WERI-Rb-1 (cell line): ENCODE measurements at regions not wholly inside any gene's neighbourhood (a gene's known extent, or its start where the extent isn't known, plus 50 kb on each side); places are given as distances from the start of the nearest gene placed in this dataset.

Experiments used
- DNase-seq: peaks from one replicate; pipeline ENCODE4 v3.0.0-alpha.2; 2020
- H3K27ac ChIP-seq: fragments of 250-450 bp; sonication (Bioruptor Pico); 2 replicates; pipeline ENCODE4 v1.5.1; 2020; ENCODE audit warnings: mild to moderate bottlenecking, moderate library complexity
- H3K27me3 ChIP-seq: fragments of 250-450 bp; sonication (Bioruptor Pico); 2 replicates; pipeline ENCODE4 v1.5.1; 2021; ENCODE audit warnings: mild to moderate bottlenecking, low read depth, moderate library complexity; ENCODE audit not compliant: insufficient read depth, severe bottlenecking
- H3K36me3 ChIP-seq: fragments of 250-450 bp; sonication (Bioruptor Pico); 2 replicates; pipeline ENCODE4 v1.5.1; 2020; ENCODE audit warnings: mild to moderate bottlenecking, moderate library complexity
- H3K4me3 ChIP-seq: 2 replicates; pipeline ENCODE4 v1.5.1; 2011; ENCODE audit warnings: low read depth, mild to moderate bottlenecking, control low read depth, low read length
- H3K9me3 ChIP-seq: fragments of 250-450 bp; sonication (Bioruptor Pico); 2 replicates; pipeline ENCODE4 v1.5.1; 2021; ENCODE audit warnings: mild to moderate bottlenecking, moderate library complexity; ENCODE audit not compliant: severe bottlenecking
- TF ChIP-seq, protein P1 (sequence below): IDR thresholded peaks from 2 replicates; pipeline ENCODE4 v1.5.1; 2011; ENCODE audit warnings: low read depth, mild to moderate bottlenecking, control low read depth, inconsistent platforms, low read length

DNA sequence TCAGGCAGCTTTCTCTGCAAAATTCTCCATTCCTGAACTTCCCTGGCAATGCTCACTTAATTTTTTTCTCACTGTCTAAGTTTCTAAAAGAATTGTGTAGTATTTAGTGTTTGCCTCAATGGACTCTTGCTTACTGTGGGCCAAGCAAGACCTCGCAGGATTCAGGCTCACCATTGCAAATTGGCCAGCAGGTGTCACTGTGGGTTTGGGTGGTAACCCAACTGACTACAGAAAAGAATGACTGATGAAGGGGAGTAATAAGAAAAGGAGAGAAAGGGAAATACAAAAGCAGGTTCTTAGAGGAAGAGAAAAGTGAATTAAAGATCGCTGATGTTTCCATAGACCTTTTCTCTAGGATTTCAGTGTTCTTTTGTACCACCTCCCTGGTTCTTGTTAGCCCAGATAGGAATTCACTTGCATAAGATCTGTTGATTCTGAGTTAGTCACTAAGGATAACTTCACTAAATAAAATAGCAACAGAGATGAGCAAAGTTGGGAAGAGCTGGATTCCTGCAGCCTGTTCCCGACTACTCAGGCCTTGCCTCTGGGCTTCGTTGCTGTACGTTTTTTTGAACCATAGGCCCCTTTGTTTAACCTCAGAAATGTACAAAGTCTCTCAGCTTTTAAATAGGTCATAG lies 386.5 kb upstream of the DDHD1 start:
- no peak overlapping the region for H3K4me3 ChIP-seq
- peak; percentile 65 for DNase-seq
- no peak overlapping the region for H3K27ac ChIP-seq
- TF ChIP-seq, protein P1, sequence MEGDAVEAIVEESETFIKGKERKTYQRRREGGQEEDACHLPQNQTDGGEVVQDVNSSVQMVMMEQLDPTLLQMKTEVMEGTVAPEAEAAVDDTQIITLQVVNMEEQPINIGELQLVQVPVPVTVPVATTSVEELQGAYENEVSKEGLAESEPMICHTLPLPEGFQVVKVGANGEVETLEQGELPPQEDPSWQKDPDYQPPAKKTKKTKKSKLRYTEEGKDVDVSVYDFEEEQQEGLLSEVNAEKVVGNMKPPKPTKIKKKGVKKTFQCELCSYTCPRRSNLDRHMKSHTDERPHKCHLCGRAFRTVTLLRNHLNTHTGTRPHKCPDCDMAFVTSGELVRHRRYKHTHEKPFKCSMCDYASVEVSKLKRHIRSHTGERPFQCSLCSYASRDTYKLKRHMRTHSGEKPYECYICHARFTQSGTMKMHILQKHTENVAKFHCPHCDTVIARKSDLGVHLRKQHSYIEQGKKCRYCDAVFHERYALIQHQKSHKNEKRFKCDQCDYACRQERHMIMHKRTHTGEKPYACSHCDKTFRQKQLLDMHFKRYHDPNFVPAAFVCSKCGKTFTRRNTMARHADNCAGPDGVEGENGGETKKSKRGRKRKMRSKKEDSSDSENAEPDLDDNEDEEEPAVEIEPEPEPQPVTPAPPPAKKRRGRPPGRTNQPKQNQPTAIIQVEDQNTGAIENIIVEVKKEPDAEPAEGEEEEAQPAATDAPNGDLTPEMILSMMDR: peak; percentile 66
- peaks cover 55% of the 10 kb centered on the region for H3K27me3 ChIP-seq
- H3K9me3 ChIP-seq: no peaks in the 10 kb centered on the region
- H3K36me3 ChIP-seq: no peaks in the 10 kb centered on the region

DNA sequence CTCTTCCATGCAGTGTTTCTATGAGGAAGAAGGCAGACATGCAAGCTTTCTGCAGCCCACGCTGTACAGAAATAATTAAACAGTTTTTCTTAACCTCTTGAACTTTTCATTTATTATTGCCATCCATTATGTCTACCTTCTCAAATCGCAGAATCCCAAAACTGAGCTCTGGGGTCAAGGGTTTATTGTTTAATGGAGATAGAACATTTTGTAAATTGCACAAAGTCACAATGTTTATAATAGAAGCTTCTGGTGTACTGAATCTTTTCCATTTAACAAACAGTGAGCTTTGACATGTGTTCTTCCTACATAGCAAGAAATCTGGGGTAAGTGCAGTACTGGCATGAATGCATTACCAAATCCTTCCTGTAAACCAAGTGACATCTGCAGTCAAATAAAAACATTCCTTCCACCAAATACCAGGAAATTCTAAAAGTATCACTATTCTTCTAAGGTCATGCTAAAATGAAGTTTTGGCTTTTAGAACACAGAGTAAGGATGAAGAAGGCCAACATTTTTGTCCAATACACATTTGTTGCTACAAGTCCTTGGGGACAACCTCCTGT lies 385.3 kb upstream of the DDHD1 start:
- TF ChIP-seq, protein P1: no peak
- no peak overlapping the region for H3K4me3 ChIP-seq
- no peak overlapping the region for H3K27ac ChIP-seq
- peaks cover 43% of the 10 kb centered on the region for H3K27me3 ChIP-seq
- DNase-seq: no peak
- H3K36me3 ChIP-seq: no peaks in the 10 kb centered on the region
- no peaks in the 10 kb centered on the region for H3K9me3 ChIP-seq

DNA sequence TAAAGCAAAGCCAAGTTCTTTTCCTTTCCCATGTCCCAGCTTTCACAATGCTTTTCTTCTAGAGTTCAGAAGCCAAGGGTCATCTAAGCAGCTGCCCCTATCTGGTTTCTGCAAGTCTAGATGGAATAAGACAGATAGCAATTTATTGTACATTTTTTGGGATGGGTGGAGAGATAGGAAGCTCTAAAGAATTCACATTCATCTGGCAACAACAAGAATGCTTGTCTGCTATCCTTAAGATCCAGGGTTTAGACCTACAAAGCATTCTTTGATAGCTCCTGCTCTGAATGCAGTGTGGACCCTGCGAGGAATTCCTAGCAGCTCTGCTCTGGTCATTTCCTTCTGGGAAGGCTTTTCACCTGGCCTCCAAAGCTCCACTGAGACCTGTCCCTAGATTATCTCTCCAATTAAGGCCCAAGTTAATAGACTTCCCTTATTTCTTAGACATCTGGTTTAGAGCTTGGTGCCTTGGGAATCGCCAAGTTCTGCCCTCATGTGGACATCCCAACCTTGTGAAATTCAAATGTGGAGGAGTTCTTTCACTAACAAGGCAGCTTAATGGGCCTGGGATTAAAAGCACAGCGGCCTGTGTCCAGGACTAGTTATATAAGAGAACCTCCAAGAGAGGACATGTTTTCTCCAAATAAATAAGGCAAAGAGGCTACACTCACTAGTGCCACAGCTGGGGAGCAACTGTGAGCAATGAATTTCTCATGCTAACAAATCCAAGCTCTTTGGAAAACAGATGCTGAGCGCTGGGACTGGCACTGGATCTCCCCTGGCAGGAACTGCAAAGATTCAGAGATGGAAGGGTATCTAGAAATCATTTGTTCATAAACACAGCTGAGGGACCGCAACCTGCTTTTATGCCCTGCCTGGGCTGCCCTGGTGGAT lies 384.5 kb upstream of the DDHD1 start:
- Histone ChIP-seq H3K27me3 (peaks cover 46% of the 10 kb centered on the region), H3K36me3 (no peaks in the 10 kb centered on the region), H3K27ac (no peak overlapping the region), H3K9me3 (no peaks in the 10 kb centered on the region), H3K4me3 (no peak overlapping the region)
- DNase-seq: no peak
- TF ChIP-seq, protein P1: no peak

DNA sequence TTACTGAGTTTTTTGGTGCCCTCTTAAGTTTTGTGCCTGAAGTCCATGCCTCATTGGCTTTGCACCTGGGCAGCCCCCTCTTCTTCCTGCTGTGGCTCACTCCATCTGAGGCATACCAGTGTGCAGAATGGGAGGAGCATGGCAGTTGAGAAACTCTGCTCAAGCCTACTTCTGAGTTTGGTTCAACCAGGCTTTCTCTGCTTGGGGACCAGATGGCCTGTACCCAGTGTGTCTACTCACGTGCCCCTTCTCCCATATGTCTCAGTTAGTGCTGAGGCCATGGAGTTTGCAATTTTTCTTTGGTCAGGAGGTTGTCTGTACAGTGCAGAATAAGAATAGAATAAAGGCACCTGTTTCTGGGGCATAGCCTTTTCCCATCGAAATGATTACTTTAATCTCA lies 383.3 kb upstream of the DDHD1 start:
- H3K9me3 ChIP-seq: no peaks in the 10 kb centered on the region
- no peak overlapping the region for H3K27ac ChIP-seq
- no peak for DNase-seq
- no peaks in the 10 kb centered on the region for H3K36me3 ChIP-seq
- TF ChIP-seq, protein P1: no peak
- H3K4me3 ChIP-seq: no peak overlapping the region
- H3K27me3 ChIP-seq: peaks cover 56% of the 10 kb centered on the region

DNA sequence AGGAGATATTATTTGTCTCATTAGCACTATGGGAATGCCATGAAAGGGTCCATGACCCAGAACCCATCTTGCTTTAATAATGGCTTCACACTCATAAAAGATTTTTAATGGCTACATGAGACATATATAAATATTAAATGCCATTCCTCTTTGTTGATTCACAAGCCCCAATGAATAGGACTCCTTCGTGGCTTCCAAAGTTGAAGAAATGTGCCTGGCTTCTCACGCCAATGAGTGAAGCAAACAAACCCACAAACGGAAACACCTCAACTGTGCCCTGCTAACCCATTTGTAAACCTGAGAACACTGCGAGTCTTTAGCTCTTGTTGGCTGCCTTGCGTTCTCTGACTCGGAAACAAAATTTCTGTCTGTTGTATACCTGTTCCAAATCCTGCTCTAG lies 381.7 kb upstream of the DDHD1 start:
- H3K36me3 ChIP-seq: no peaks in the 10 kb centered on the region
- DNase-seq: no peak
- peaks cover 52% of the 10 kb centered on the region for H3K27me3 ChIP-seq
- TF ChIP-seq, protein P1: no peak
- H3K4me3 ChIP-seq: no peak overlapping the region
- H3K27ac ChIP-seq: no peak overlapping the region
- no peaks in the 10 kb centered on the region for H3K9me3 ChIP-seq
